ENCODE measurements at regions not wholly inside any gene's neighbourhood (a gene's known extent, or its start where the extent isn't known, plus 50 kb on each side); places are given as distances from the start of the nearest gene placed in this dataset.

DNA sequence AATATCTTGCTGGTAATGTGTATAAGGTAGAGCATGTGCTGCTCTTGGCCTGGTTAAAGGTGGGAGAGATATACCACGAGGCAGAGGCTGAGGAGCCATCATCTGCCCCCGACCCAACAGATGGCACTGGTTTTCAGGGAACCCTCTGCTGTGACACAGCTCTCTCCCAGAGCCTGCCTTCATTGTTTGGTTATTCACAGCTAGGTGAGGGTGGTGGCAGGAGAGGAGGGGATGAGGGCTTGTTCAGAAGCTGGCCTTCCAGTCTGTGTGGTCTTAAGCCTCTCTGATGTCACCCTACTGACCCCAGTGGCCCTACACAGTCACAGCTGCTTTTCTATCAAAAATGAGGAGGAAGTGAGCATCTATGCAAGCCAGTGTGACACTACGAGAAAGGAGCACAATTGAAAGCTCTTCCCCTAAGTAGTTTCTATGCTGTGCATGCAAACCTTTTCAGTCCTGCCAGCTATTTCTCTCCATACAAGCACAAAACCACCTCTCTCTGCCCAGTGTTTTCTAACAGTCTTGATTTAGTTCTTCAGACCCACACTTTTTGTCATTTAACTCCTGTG, 258.4 kb upstream of the AGTR1 start:
- TF ChIP-seq, protein P1, sequence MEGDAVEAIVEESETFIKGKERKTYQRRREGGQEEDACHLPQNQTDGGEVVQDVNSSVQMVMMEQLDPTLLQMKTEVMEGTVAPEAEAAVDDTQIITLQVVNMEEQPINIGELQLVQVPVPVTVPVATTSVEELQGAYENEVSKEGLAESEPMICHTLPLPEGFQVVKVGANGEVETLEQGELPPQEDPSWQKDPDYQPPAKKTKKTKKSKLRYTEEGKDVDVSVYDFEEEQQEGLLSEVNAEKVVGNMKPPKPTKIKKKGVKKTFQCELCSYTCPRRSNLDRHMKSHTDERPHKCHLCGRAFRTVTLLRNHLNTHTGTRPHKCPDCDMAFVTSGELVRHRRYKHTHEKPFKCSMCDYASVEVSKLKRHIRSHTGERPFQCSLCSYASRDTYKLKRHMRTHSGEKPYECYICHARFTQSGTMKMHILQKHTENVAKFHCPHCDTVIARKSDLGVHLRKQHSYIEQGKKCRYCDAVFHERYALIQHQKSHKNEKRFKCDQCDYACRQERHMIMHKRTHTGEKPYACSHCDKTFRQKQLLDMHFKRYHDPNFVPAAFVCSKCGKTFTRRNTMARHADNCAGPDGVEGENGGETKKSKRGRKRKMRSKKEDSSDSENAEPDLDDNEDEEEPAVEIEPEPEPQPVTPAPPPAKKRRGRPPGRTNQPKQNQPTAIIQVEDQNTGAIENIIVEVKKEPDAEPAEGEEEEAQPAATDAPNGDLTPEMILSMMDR (IDR thresholded peaks at IDR 0.05): no peak
- TF ChIP-seq POLR2A (IDR thresholded peaks at IDR 0.05): no peak
